Endothelial cell (in vitro differentiated cells): ENCODE measurements at regions not wholly inside any gene's neighbourhood (a gene's known extent, or its start where the extent isn't known, plus 50 kb on each side); places are given as distances from the start of the nearest gene placed in this dataset.

Source experiments
- DNase-seq: peaks from one replicate; pipeline ENCODE4 v3.0.0; 2021; ENCODE audit warnings: low spot score
- H3K27ac Mint-ChIP-seq: one replicate; pipeline ENCODE4 v1.8.0; 2021; ENCODE audit warnings: mixed read lengths, inconsistent platforms; ENCODE audit not compliant: unreplicated experiment
- H3K27me3 Mint-ChIP-seq: one replicate; pipeline ENCODE4 v1.8.0; 2021; ENCODE audit warnings: mild to moderate bottlenecking, moderate library complexity, mixed read lengths, inconsistent platforms; ENCODE audit not compliant: unreplicated experiment
- H3K36me3 Mint-ChIP-seq: one replicate; pipeline ENCODE4 v1.8.0; 2021; ENCODE audit warnings: mild to moderate bottlenecking, low read depth, mixed read lengths, inconsistent platforms; ENCODE audit not compliant: unreplicated experiment
- H3K4me1 Mint-ChIP-seq: one replicate; pipeline ENCODE4 v1.8.0; 2021; ENCODE audit warnings: mild to moderate bottlenecking, mixed read lengths, inconsistent platforms; ENCODE audit not compliant: unreplicated experiment
- H3K4me3 Mint-ChIP-seq: one replicate; pipeline ENCODE4 v1.8.0; 2021; ENCODE audit warnings: mild to moderate bottlenecking, mixed read lengths, inconsistent platforms; ENCODE audit not compliant: unreplicated experiment
- H3K9me3 Mint-ChIP-seq: one replicate; pipeline ENCODE4 v1.8.0; 2021; ENCODE audit warnings: mixed read lengths, inconsistent platforms; ENCODE audit not compliant: unreplicated experiment
- CTCF ChIP-seq: fragments of 200-600 bp; sonication (generic); IDR thresholded peaks from one replicate; pipeline ENCODE4 v1.5.0; 2021; ENCODE audit warnings: antibody characterized with exemption; ENCODE audit not compliant: unreplicated experiment

DNA sequence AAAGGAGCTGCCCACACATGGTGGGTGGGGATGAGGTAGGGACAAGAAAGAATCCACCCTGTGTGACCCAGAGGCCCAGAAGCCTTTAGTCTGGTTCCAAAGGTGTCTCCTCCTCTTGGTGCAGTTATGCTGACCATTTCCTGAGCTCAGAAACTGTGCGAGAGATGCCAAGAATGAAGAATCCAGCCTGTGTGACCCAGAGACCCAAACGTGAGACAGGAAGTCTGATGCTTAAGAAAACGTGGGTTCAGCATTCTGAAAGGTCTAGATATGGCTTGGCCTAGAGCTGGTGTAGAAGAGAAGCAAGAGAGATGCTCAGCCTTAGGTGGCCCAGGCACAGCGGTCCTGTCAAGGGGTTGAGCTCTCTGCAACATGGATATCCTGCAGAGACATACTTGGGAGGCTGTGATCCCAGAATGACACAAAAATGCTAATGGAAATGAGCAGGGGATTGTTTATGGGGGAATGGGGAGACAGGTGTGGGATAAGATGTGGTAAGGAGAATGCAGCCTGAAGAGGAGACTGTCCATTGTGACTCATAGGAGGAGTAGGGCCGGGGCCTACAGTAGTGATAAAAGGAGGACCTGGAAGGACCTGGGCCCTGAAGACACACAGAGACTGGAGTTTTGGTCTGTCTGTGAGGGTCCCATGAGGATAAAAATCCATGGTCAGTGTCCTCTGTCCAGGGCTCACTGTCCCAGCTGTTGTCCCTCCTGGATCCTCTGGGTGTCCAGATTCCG is 79.0 kb downstream of the ZNF280B start:
- no peak for TF ChIP-seq CTCF

DNA sequence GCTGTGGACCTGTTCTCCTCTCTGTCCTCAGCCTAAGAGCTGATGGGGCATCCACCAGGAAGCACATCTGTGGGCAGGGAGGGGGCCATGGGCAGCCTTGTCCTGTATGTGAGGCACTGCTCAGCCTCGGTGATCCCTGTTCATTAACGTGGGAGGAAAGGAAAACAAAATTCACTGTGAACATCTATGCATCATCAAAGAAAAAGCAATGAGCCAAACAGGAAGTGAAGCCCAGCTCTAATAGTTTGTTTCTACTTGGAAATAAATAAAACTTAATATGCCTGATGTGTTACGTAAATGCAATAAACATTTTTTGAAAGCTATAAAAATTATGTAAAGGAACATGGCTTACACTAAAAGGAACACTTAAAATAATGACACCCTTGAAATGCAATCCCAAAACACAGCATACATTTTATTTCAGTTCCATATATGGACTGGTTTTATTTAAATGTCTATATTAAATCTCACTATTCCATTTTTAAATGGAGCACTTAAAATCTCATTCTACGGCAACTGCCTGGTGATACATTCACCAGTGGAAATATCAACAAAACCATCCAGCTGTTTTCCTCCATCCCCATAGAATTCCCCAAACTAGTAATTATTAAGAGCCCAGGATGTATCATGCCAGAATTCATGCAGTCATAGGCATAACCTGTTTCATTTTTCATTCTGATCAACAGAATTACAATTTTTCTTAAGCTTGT is 78.3 kb downstream of the ZNF280B start:
- H3K9me3 Mint-ChIP-seq = no peaks in the 10 kb centered on the region
- no peaks in the 10 kb centered on the region for H3K36me3 Mint-ChIP-seq
- DNase-seq = no peak
- no peak overlapping the region for H3K4me3 Mint-ChIP-seq
- H3K27me3 Mint-ChIP-seq = no peaks in the 10 kb centered on the region
- no peak for TF ChIP-seq CTCF
- H3K4me1 Mint-ChIP-seq = peaks cover 20% of the 10 kb centered on the region
- H3K27ac Mint-ChIP-seq = no peak overlapping the region

More for the DNA sequence above, 79.0 kb downstream of the ZNF280B start:
- DNase-seq = no peak
- Mint-ChIP-seq H3K36me3 (no peaks in the 10 kb centered on the region), H3K4me3 (no peak overlapping the region), H3K27ac (no peak overlapping the region), H3K4me1 (peaks cover 20% of the 10 kb centered on the region), H3K27me3 (no peaks in the 10 kb centered on the region), H3K9me3 (no peaks in the 10 kb centered on the region)

DNA sequence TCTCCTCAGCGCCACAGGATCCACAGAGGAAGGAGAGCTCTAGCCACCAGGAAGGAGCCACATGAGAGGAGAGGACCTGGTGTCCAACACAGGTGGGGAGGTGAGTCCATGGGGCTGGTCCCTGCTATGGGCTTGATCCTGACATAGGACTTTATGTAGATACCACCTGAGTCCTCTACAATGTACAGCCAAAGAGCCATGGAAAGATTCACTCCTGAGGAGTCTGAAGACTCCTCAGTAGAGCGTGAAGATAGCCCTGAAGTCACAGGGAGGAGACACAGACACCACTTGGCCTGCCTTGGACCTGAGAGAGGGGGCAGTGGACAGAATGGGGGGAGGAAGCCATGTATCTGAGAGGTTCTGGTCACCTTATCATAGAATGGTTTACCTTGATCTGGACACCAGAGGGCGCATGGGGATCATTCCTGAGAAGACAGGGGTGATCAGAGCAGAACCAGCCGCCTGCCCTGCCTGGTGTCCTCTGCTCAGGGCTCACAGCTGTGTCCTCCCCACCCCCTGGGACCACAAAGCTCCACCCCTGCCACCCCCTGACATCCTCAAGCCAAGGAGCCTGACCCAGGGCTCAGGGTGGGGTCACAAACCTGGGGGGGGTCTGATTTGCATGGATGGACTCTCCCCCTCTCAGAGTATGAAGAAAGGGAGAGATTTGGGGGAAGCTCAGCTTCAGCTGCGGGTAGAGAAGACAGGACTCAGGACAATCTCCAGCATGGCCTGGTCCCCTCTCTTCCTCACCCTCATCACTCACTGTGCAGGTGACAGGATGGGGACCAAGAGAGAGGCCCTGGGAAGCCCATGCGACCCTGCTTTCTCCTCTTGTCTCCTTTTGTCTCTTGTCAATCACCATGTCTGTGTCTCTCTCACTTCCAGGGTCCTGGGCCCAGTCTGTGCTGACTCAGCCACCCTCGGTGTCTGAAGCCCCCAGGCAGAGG is 77.0 kb downstream of the ZNF280B start:
- no peak overlapping the region for H3K27ac Mint-ChIP-seq
- peak; percentile 65 for TF ChIP-seq CTCF

DNA sequence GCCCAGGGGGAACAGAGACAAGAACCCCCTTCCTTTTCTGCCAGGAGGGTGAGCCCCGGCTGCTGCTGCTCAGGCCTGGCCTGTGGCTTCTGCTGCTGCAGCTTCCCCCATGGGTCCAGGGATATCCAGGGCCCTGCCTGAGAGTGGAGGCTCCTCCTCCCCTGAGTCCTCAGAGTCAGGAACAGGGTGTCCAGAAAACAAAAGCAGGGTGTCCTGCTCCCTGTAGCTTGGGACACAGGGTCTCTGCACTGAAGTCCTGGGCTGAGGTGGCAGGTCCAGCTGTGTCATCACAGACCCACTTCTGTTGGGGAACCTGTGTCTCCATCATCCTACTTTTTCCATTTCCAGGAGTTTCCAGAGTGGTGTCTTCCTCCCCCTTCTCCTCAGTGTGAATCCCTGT is 76.1 kb downstream of the ZNF280B start:
- Mint-ChIP-seq H3K27me3 (no peaks in the 10 kb centered on the region), H3K36me3 (no peaks in the 10 kb centered on the region), H3K9me3 (no peaks in the 10 kb centered on the region), H3K4me1 (peaks cover 20% of the 10 kb centered on the region), H3K27ac (no peak overlapping the region), H3K4me3 (no peak overlapping the region)
- no peak for DNase-seq
- no peak for TF ChIP-seq CTCF

More for the DNA sequence above, 77.0 kb downstream of the ZNF280B start:
- DNase-seq = peak; percentile 83
- Mint-ChIP-seq H3K9me3 (no peaks in the 10 kb centered on the region), H3K4me3 (no peak overlapping the region), H3K27me3 (no peaks in the 10 kb centered on the region), H3K4me1 (peaks cover 20% of the 10 kb centered on the region), H3K36me3 (no peaks in the 10 kb centered on the region)
